Epithelial cell of proximal tubule (primary cell): ENCODE measurements at regions not wholly inside any gene's neighbourhood (a gene's known extent, or its start where the extent isn't known, plus 50 kb on each side); places are given as distances from the start of the nearest gene placed in this dataset.

ENCODE experiments used
- DNase-seq: peaks from one replicate; pipeline ENCODE4 v3.0.0-alpha.2; 2011; ENCODE audit warnings: low read depth
- H3K4me3 ChIP-seq: 2 replicates; pipeline ENCODE4 v1.5.1; 2011; ENCODE audit warnings: low read depth, mild to moderate bottlenecking, low read length
- TF ChIP-seq, protein P1 (sequence below): conservative IDR thresholded peaks from 2 replicates; pipeline ENCODE4 v1.5.1; 2012; ENCODE audit warnings: low read depth, mild to moderate bottlenecking, low read length

DNA sequence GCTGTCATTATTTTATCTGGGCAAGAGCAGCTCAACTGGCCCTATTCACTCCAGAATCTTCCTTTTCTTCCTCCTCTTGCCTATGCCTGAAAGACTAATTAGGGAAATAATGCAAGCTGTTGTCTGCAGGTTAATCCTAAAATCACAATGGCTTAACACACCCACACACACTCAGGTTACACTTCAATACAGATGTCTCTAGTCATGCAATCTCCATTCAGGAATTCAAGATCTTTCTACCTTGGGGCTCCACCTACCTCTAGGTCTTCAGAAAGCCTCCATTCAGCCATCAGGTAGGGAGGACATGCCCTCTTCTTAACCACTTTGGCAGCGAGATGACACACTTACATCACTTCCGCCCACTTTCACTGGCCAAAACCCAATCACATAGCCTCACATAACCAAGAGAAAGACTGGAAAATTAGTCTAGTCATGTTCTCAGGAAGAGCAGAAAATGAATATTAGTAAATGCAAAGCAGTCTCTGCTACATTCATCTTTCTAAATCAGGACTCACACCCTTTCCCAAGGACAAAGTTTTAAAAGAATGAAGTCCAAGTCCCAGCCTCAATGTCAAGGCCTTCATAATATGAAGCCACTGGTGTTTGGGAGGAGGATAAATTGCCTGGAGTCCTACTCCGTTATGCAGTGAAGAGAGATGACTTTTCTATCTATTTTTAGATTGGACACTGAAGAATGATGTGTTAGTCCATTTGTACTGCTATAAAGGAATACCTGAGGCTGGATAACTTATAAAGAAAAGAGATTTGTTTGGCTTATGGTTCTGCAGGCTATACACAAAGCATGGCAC, 428.1 kb downstream of the EFNA5 start:
- TF ChIP-seq, protein P1, sequence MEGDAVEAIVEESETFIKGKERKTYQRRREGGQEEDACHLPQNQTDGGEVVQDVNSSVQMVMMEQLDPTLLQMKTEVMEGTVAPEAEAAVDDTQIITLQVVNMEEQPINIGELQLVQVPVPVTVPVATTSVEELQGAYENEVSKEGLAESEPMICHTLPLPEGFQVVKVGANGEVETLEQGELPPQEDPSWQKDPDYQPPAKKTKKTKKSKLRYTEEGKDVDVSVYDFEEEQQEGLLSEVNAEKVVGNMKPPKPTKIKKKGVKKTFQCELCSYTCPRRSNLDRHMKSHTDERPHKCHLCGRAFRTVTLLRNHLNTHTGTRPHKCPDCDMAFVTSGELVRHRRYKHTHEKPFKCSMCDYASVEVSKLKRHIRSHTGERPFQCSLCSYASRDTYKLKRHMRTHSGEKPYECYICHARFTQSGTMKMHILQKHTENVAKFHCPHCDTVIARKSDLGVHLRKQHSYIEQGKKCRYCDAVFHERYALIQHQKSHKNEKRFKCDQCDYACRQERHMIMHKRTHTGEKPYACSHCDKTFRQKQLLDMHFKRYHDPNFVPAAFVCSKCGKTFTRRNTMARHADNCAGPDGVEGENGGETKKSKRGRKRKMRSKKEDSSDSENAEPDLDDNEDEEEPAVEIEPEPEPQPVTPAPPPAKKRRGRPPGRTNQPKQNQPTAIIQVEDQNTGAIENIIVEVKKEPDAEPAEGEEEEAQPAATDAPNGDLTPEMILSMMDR, result no peak
- H3K4me3 ChIP-seq, result no peak overlapping the region
- DNase-seq, result no peak

DNA sequence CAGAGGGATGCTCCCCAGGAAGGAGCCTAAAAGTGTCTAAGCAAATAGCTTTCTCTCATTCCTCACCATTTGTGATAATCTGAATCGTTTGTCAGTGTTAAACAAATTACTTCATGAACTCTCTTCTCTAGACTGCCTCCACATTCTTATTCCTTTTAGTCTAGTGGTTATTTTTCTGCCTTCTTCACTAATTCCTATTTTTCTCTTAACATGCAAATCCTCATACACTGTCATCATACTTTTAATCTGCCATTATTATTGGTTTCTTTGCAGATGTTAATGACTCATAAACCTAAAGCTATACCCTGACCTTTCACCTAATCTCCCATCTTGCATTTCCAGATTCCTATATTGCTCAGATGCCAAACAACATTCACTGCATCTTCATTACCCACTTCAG, 428.9 kb downstream of the EFNA5 start:
- H3K4me3 ChIP-seq, result no peak overlapping the region
- TF ChIP-seq, protein P1, result no peak
- DNase-seq, result no peak

DNA sequence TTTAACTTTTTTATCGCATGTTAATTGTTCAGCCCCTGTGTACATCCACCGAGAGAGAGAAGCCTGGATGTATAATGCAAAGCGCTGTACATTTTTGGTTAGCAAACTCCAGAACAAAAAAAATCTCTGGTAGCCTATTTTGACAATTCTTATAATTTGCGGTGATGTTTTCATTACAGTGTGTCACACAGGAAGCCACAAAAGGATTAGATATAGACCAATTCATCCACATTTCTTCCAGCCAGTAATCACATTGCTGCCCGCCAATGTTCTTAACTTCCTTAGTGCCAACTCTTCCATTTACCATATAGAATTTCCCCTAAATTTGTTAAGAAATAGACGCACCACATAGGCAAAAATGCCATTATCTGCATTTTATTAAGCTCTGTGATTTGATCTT, 435.6 kb downstream of the EFNA5 start:
- no peak for DNase-seq
- TF ChIP-seq, protein P1, result no peak
- H3K4me3 ChIP-seq, result no peak overlapping the region

DNA sequence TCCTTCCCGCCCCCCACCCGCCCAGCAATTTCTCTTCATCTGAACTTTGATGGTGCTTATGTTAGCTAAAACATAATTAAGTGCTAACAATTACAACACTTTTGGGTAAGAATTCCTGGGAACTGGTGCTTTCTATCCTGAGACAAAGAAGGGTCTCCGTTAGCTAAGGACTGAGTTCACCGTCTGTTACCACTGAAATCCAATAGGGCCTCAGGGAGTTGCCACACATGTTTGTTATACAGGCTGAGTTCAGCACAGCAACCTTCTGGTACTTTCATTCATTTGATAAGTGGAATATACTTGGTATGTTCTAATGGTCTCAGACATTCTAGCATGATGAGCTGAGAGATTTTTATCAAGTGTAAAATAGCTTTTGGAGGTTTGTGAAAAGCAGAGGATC, 437.9 kb downstream of the EFNA5 start:
- no peak for DNase-seq
- TF ChIP-seq, protein P1, result no peak
- no peak overlapping the region for H3K4me3 ChIP-seq

DNA sequence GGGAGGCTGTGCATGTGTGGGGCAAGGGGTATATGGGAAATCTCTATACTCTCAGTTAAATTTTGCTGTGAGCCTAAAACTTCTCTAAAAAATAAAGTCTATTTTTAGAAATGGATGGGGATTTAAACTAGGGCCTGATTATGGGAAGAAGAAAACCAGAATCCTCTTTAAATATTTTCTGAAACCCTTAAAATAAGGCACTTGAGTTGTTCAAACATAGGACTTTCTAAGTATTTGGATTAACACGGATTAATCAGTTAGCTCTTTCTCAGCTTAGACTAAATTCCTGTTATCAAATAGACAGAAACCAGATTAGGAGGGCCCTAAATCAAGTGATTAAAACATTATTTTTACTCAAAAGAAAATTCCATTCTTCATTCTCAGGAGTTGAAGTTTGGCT, 438.4 kb downstream of the EFNA5 start:
- no peak overlapping the region for H3K4me3 ChIP-seq
- TF ChIP-seq, protein P1, result no peak
- DNase-seq, result no peak

DNA sequence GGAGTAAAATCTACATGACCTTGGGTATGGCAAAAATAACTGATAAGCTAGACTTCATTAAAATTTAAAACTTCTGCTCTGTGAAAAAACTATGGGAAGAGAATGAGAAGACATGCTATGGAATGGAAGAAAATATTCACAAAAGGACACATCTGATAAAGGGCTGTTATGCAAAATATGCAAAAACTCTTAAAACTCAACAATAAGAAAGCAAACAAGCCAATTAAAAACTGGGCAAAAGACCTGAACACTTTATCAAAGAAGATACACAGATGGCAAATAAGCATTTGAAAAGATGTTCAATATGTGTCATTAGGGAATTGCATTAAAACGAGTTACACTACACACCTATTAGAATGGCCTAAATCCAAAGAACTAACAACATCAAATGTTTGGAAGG, 439.5 kb downstream of the EFNA5 start:
- TF ChIP-seq, protein P1, result no peak
- DNase-seq, result no peak
- H3K4me3 ChIP-seq, result no peak overlapping the region

DNA sequence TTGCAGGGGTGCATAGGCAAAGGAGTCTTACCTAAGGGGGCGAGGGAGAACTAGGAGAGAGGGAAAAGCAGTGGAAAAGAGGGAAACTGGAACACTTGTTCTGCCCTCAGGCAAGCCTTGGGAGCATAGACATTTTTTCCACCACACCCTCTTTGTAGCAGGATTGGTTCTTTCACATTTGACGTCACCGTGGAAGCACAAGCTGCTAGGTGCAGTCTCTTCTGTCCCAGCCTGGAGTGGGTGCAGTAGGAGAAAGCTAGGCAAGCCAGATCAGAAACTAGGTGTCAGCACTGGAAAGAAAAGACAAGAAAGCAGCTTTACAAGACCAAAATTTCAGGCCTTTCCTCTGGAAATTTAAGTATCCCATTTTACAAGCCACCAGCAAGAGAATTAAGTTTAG, 440.4 kb downstream of the EFNA5 start:
- TF ChIP-seq, protein P1, result no peak
- DNase-seq, result no peak
- H3K4me3 ChIP-seq, result no peak overlapping the region
